Ascending aorta (tissue), 2 donors: ENCODE measurements at regions not wholly inside any gene's neighbourhood (a gene's known extent, or its start where the extent isn't known, plus 50 kb on each side); places are given as distances from the start of the nearest gene placed in this dataset.
"Not testable (repeated sequence)": the region's sequence is repeated elsewhere in the genome, so short reads cannot be mapped to it uniquely, and the experiment has no call there.

Experiments
- DNase-seq, 2 donors: peaks; one replicate each; pipeline ENCODE4 v3.0.0-alpha.2; 2019; ENCODE audit warnings: low spot score in 2 of 2
- H3K27ac ChIP-seq, 2 donors: fragments of 200-600 bp; sonication (generic); one replicate each; pipeline ENCODE4 v1.5.1; 2016 to 2017; ENCODE audit warnings: mild to moderate bottlenecking in 1 of 2
- H3K27me3 ChIP-seq: fragments of 200-600 bp; sonication (generic); one replicate; pipeline ENCODE4 v1.5.1; 2017
- H3K36me3 ChIP-seq, 2 donors: fragments of 200-600 bp; sonication (generic); one replicate each; pipeline ENCODE4 v1.5.1; 2016
- H3K4me1 ChIP-seq, 2 donors: fragments of 200-600 bp; sonication (generic); one replicate each; pipeline ENCODE4 v1.5.1; 2016 to 2017; ENCODE audit warnings: mild to moderate bottlenecking in 1 of 2
- H3K4me3 ChIP-seq, 2 donors: fragments of 200-600 bp; sonication (generic); one replicate each; pipeline ENCODE4 v1.5.1; 2016 to 2017; ENCODE audit warnings: mild to moderate bottlenecking in 1 of 2
- H3K9me3 ChIP-seq, 2 donors: fragments of 200-600 bp; sonication (generic); one replicate each; pipeline ENCODE4 v1.5.1; 2016
- CTCF ChIP-seq, 3 experiments: fragments of 200-600 bp in 2 of 3; fragments of 450-650 bp in 1 of 3; sonication (generic) in 2 of 3; IDR thresholded peaks; one replicate each; pipeline ENCODE4 v1.5.1; 2016 to 2019; ENCODE audit warnings: antibody characterized with exemption in 3 of 3, mild to moderate bottlenecking in 1 of 3, moderate library complexity in 1 of 3
- intact Hi-C: fragments of 100-400 bp; cut with DNase I; formaldehyde crosslinking; loops from one replicate; pipeline ENCODE4 v1.15.1; 2023

DNA sequence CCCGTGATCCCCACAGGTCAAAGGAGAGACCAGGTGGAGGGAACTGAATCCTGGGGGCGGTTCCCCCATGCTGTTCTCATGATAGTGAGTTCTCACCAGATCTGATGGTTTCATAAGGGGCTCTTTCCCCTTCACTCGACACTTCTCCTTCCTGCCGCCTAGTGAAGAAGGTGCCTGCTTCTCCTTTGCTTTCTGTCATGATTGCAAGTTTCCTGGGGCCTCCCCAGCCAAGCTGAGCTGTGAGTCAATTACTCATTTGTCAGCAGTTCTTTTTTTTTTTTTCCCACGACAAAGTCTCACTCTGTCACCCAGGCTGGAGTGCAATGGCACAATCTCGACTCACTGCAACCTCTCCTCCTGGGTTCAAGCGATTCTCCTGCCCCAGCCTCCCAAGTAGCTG, 1530.4 kb downstream of the BRD1 start:
- intact Hi-C loops: no loop called here
- H3K4me1 ChIP-seq: no peaks in the 10 kb centered on the region
- no peaks in the 10 kb centered on the region for H3K27me3 ChIP-seq
- no peak overlapping the region for H3K4me3 ChIP-seq
- DNase-seq: no peak
- H3K36me3 ChIP-seq: no peaks in the 10 kb centered on the region
- TF ChIP-seq CTCF (IDR thresholded peaks at IDR 0.05): no peak
- H3K27ac ChIP-seq: no peak overlapping the region
- H3K9me3 ChIP-seq: no peaks in the 10 kb centered on the region

DNA sequence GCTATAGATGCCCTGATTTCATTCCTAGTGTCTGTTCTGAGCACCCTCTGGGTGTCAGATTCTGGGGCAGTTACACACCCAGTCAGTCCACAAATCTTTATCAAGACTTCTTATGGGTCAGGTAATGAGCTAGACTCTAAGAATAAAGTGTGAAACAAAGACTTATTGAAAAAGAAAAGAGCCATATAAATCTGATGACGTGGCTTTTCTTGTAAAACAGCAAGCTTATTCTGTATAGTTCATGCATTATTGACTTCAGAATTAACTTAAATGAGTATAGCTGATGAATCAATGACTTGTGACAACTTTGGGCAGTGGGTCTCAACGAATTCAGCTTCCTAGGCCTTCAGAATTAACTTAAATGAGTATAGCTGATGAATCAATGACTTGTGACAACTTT, 1527.5 kb downstream of the TBC1D22A start:
- H3K4me1 ChIP-seq, DNase-seq, H3K27ac ChIP-seq, H3K27me3 ChIP-seq, H3K36me3 ChIP-seq, H3K4me3 ChIP-seq, H3K9me3 ChIP-seq, intact Hi-C loops: not testable (repeated sequence)

GRCh38 chr22:48288376-48288940, 1526.0 kb downstream of the TBC1D22A start:
- intact Hi-C loops: no loop called here
- Histone ChIP-seq H3K27ac (no peak overlapping the region), H3K4me1 (no peaks in the 10 kb centered on the region), H3K27me3 (no peaks in the 10 kb centered on the region), H3K9me3 (peaks cover 0 to 2% of the 10 kb centered on the region in 2 donors), H3K36me3 (no peaks in the 10 kb centered on the region), H3K4me3 (no peak overlapping the region)
- TF ChIP-seq CTCF (IDR thresholded peaks at IDR 0.05): no peak
- no peak for DNase-seq

- no peak for TF ChIP-seq CTCF (IDR thresholded peaks at IDR 0.05)
- Histone ChIP-seq H3K36me3 (no peaks in the 10 kb centered on the region), H3K4me3 (no peak overlapping the region), H3K27me3 (no peaks in the 10 kb centered on the region), H3K9me3 (peaks cover 0 to 2% of the 10 kb centered on the region in 2 donors), H3K27ac (no peak overlapping the region), H3K4me1 (no peaks in the 10 kb centered on the region)
- DNase-seq: no peak
- intact Hi-C loops: no loop called here
Observed at GRCh38 chr22:48287031-48287430, 1524.6 kb downstream of the TBC1D22A start.

- Histone ChIP-seq H3K4me1 (no peaks in the 10 kb centered on the region), H3K27ac (no peak overlapping the region), H3K9me3 (peaks cover 0 to 2% of the 10 kb centered on the region in 2 donors), H3K4me3 (no peak overlapping the region), H3K27me3 (no peaks in the 10 kb centered on the region), H3K36me3 (no peaks in the 10 kb centered on the region)
- DNase-seq: no peak
- TF ChIP-seq CTCF (IDR thresholded peaks at IDR 0.05): no peak
- intact Hi-C loops: no loop called here
Observed at GRCh38 chr22:48284671-48285070, 1522.2 kb downstream of the TBC1D22A start.

- H3K27me3 ChIP-seq: no peaks in the 10 kb centered on the region
- intact Hi-C loops: no loop called here
- H3K4me3 ChIP-seq: no peak overlapping the region
- H3K9me3 ChIP-seq: no peaks in the 10 kb centered on the region
- H3K36me3 ChIP-seq: no peaks in the 10 kb centered on the region
- no peaks in the 10 kb centered on the region for H3K4me1 ChIP-seq
- no peak for TF ChIP-seq CTCF (IDR thresholded peaks at IDR 0.05)
- DNase-seq: no peak
- no peak overlapping the region for H3K27ac ChIP-seq
Observed at GRCh38 chr22:48282804-48283203, 1520.4 kb downstream of the TBC1D22A start.
